C4-2B (cell line): ENCODE measurements at regions not wholly inside any gene's neighbourhood (a gene's known extent, or its start where the extent isn't known, plus 50 kb on each side); places are given as distances from the start of the nearest gene placed in this dataset.

Experiments used
- H3K27ac ChIP-seq: fragments of 450-650 bp; 2 replicates; pipeline ENCODE4 v1.5.1; 2017
- CTCF ChIP-seq: fragments of 450-650 bp; conservative IDR thresholded peaks from 2 replicates; pipeline ENCODE4 v1.5.1; 2017; ENCODE audit warnings: mild to moderate bottlenecking
- ZFX ChIP-seq: fragments of 450-650 bp; IDR thresholded peaks from 2 replicates; pipeline ENCODE4 v1.6.1; 2017

- TF ChIP-seq ZFX (no peak), CTCF (no peak)
- no peak overlapping the region for H3K27ac ChIP-seq
These were observed 178.0 kb downstream of the KATNIP start for GRCh38 chr16:27727941-27728340.

- no peak overlapping the region for H3K27ac ChIP-seq
- TF ChIP-seq CTCF (no peak), ZFX (no peak)
These were observed 178.7 kb downstream of the KATNIP start for GRCh38 chr16:27728691-27729090.

- no peak overlapping the region for H3K27ac ChIP-seq
- TF ChIP-seq CTCF (no peak), ZFX (no peak)
These were observed 179.8 kb downstream of the KATNIP start for GRCh38 chr16:27729516-27730304.

GRCh38 chr16:27730661-27731210 is 180.8 kb downstream of the KATNIP start:
- no peak for TF ChIP-seq ZFX
- TF ChIP-seq CTCF, result no peak
- no peak overlapping the region for H3K27ac ChIP-seq

- no peak for TF ChIP-seq ZFX
- no peak for TF ChIP-seq CTCF
- no peak overlapping the region for H3K27ac ChIP-seq
These were observed 185.1 kb downstream of the KATNIP start for GRCh38 chr16:27735031-27735430.

- no peak overlapping the region for H3K27ac ChIP-seq
- TF ChIP-seq CTCF (no peak), ZFX (no peak)
These were observed 186.5 kb downstream of the KATNIP start for GRCh38 chr16:27736431-27736830.

GRCh38 chr16:27737513-27737912 is 187.6 kb downstream of the KATNIP start:
- TF ChIP-seq ZFX, result no peak
- no peak for TF ChIP-seq CTCF
- H3K27ac ChIP-seq, result no peak overlapping the region
